OCI-LY1 (cell line): ENCODE measurements at regions not wholly inside any gene's neighbourhood (a gene's known extent, or its start where the extent isn't known, plus 50 kb on each side); places are given as distances from the start of the nearest gene placed in this dataset.
A peak's percentile ranks its signal among the peaks of the same experiment; 100 is the strongest.

Experiments
- H2AFZ ChIP-seq: fragments of 200-600 bp; sonication (generic), shearing (Covaris generic); 2 replicates; pipeline ENCODE4 v1.6.0; 2014; ENCODE audit warnings: antibody characterized with exemption, mild to moderate bottlenecking, low read length
- H3F3A ChIP-seq: fragments of 200-600 bp; sonication (generic), shearing (Covaris generic); 2 replicates; pipeline ENCODE4 v1.6.0; 2014; ENCODE audit warnings: mild to moderate bottlenecking, antibody characterized with exemption, low read length, moderate library complexity; ENCODE audit not compliant: insufficient read depth
- H3K27ac ChIP-seq: fragments of 200-600 bp; sonication (generic); 2 replicates; pipeline ENCODE4 v1.5.1; 2014; ENCODE audit warnings: low read length, mixed run types, mild to moderate bottlenecking, low read depth; ENCODE audit not compliant: poor library complexity, severe bottlenecking
- H3K27me3 ChIP-seq: fragments of 200-600 bp; sonication (generic); 2 replicates; pipeline ENCODE4 v1.6.0; 2014; ENCODE audit warnings: antibody characterized with exemption, mild to moderate bottlenecking, low read length, moderate library complexity; ENCODE audit not compliant: insufficient read depth
- H3K36me3 ChIP-seq: fragments of 200-600 bp; sonication (generic); 2 replicates; pipeline ENCODE4 v1.6.1; 2014; ENCODE audit warnings: mild to moderate bottlenecking, antibody characterized with exemption, low read length, moderate library complexity, mixed read lengths; ENCODE audit not compliant: insufficient read depth
- H3K4me1 ChIP-seq: fragments of 200-600 bp; sonication (generic); 2 replicates; pipeline ENCODE4 v1.5.1; 2014; ENCODE audit warnings: mild to moderate bottlenecking, low read length, moderate library complexity; ENCODE audit not compliant: insufficient read depth, severe bottlenecking
- H3K4me2 ChIP-seq: fragments of 200-600 bp; sonication (generic), shearing (Covaris generic); 2 replicates; pipeline ENCODE4 v1.6.1; 2014; ENCODE audit warnings: low read length
- H3K4me3 ChIP-seq: fragments of 200-600 bp; sonication (generic); 2 replicates; pipeline ENCODE4 v1.5.1; 2014; ENCODE audit warnings: low read length, low read depth, mild to moderate bottlenecking, mixed read lengths; ENCODE audit not compliant: poor library complexity, severe bottlenecking
- H3K79me2 ChIP-seq: fragments of 200-600 bp; shearing (Covaris generic); 2 replicates; pipeline ENCODE4 v1.6.1; 2016; ENCODE audit warnings: mixed run types, low read length, mixed read lengths; ENCODE audit not compliant: insufficient read depth
- H3K9ac ChIP-seq: fragments of 200-600 bp; sonication (generic), shearing (Covaris generic); 2 replicates; pipeline ENCODE4 v1.6.1; 2014; ENCODE audit warnings: mild to moderate bottlenecking, low read length, mixed read lengths
- H3K9me2 ChIP-seq: fragments of 200-600 bp; sonication (generic), shearing (Covaris generic); 2 replicates; pipeline ENCODE4 v1.6.1; 2014; ENCODE audit warnings: low read depth, mild to moderate bottlenecking, low read length, mixed read lengths
- H3K9me3 ChIP-seq: fragments of 200-600 bp; shearing (Covaris generic); 2 replicates; pipeline ENCODE4 v1.6.1; 2014; ENCODE audit warnings: low read length, mixed read lengths
- H4K20me1 ChIP-seq: fragments of 200-600 bp; sonication (generic), shearing (Covaris generic); 2 replicates; pipeline ENCODE4 v1.6.0; 2016; ENCODE audit warnings: mild to moderate bottlenecking, low read length; ENCODE audit not compliant: insufficient read depth
- EZH2 ChIP-seq: fragments of 200-600 bp; sonication (generic), shearing (Covaris generic); IDR thresholded peaks from 2 replicates; pipeline ENCODE4 v1.8.0; 2017; ENCODE audit warnings: borderline replicate concordance, mixed run types, mild to moderate bottlenecking, antibody characterized with exemption, low read length, moderate library complexity, mixed read lengths
- TF ChIP-seq, protein P1 (sequence below): fragments of 200-600 bp; sonication (generic), shearing (Covaris generic); IDR thresholded peaks from 2 replicates; pipeline ENCODE4 v1.5.1; 2017; ENCODE audit warnings: mild to moderate bottlenecking, antibody characterized with exemption, low read length, moderate library complexity, mixed read lengths

DNA sequence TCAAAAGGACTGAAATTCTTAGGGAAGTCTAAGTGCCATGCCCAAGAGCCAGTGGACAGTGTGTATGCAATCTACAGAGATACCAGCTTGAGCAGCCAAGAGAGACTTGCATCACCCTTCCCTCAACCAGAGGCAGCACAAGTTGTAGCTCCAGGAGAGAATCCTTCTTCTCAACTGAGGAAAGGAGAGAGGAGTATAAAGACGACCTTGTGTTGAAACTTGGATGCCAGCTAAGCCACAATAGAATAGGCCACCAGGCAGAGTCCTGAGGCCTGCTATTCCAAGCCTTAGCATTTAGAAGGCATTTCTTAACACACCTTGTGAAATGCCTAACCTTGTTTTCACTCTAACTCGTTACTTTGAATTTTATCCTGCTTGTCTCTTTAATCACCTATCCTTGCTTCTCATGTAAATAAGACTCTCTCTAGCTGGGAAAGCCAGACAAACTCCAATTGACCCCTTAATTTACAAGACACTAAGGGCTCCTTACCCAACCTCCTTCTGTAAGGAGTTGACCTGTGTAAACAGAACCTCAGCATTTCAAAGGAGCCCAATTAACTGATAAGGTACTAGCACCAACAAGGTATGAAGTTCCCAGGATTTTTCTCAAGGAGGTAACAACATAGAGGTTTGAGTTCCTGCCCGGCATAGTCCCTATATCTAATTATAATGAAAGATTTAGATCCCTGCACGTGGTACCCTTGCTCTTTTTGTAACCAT, 738.8 kb downstream of the AMY1C start:
- Histone ChIP-seq H3K27ac (no peak overlapping the region), H3F3A (no peaks in the 10 kb centered on the region), H3K4me2 (no peak overlapping the region), H3K27me3 (no peaks in the 10 kb centered on the region), H3K36me3 (no peaks in the 10 kb centered on the region), H3K79me2 (no peaks in the 10 kb centered on the region), H3K9me2 (no peaks in the 10 kb centered on the region), H4K20me1 (no peaks in the 10 kb centered on the region), H3K9me3 (no peaks in the 10 kb centered on the region), H2AFZ (no peak overlapping the region), H3K4me1 (no peaks in the 10 kb centered on the region), H3K9ac (no peak overlapping the region), H3K4me3 (no peak overlapping the region)
- TF ChIP-seq, protein P1, sequence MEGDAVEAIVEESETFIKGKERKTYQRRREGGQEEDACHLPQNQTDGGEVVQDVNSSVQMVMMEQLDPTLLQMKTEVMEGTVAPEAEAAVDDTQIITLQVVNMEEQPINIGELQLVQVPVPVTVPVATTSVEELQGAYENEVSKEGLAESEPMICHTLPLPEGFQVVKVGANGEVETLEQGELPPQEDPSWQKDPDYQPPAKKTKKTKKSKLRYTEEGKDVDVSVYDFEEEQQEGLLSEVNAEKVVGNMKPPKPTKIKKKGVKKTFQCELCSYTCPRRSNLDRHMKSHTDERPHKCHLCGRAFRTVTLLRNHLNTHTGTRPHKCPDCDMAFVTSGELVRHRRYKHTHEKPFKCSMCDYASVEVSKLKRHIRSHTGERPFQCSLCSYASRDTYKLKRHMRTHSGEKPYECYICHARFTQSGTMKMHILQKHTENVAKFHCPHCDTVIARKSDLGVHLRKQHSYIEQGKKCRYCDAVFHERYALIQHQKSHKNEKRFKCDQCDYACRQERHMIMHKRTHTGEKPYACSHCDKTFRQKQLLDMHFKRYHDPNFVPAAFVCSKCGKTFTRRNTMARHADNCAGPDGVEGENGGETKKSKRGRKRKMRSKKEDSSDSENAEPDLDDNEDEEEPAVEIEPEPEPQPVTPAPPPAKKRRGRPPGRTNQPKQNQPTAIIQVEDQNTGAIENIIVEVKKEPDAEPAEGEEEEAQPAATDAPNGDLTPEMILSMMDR = no peak
- TF ChIP-seq EZH2 = no peak

DNA sequence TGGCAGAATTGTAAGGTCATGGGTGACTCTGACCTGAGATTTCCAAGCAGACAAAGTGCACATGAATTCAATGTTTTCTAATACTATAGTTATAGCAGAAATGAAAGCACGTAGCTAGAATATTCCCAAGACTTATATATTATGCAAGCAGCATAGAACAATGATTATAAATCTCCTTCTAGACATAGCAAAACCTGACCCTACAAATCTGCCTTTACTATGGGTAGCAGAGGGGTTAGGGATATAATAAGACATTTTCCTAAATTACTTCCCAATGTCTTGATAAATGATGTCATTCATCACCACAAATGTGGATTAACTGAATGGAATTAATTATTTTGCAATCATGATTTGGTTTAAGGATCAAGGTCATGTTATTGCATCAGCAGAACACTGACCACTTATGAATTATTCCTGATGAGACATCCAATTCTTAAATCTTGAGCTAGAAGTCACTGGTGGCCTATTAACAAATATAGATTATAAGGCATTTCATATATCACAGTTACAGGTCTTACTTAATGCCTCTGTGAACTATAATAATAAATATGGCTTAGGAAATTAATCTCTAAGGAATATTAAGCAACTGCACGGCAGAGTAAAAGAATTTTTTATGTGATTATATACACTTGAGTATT, 776.6 kb downstream of the AMY1C start:
- Histone ChIP-seq H3K79me2 (no peaks in the 10 kb centered on the region), H3K4me2 (no peak overlapping the region), H2AFZ (0 out of 2 replicates have a peak overlapping the region, but pooled peaks have one; percentile 33), H4K20me1 (no peaks in the 10 kb centered on the region), H3K36me3 (no peaks in the 10 kb centered on the region), H3K9me3 (no peaks in the 10 kb centered on the region), H3K27ac (no peak overlapping the region), H3K4me1 (no peaks in the 10 kb centered on the region), H3F3A (no peaks in the 10 kb centered on the region), H3K9me2 (no peaks in the 10 kb centered on the region), H3K4me3 (no peak overlapping the region), H3K27me3 (no peaks in the 10 kb centered on the region), H3K9ac (no peak overlapping the region)
- TF ChIP-seq, protein P1 = no peak
- TF ChIP-seq EZH2 = no peak

DNA sequence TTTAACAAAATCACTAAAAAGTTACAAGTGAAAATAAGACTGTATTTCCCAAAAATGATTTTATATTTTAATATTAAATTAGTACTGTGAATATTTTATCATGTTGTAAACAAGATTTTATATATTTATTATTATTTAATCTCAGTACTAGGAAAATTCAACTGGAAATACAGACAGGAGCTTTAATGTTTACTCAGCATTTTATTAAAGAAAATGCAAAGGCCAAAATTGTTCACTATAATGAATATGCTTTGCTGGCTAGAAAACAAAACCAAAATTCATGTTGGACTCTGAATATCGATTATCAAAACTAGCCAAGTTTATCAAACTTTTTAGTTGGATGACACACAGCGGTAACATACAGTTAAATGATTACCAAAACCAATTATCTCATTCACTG, 782.3 kb downstream of the AMY1C start:
- Histone ChIP-seq H3K9ac (no peak overlapping the region), H3K27me3 (no peaks in the 10 kb centered on the region), H2AFZ (no peak overlapping the region), H3K4me3 (no peak overlapping the region), H4K20me1 (no peaks in the 10 kb centered on the region), H3K4me2 (no peak overlapping the region), H3K4me1 (no peaks in the 10 kb centered on the region), H3K79me2 (no peaks in the 10 kb centered on the region), H3K9me3 (no peaks in the 10 kb centered on the region), H3K9me2 (no peaks in the 10 kb centered on the region), H3K36me3 (no peaks in the 10 kb centered on the region), H3F3A (no peaks in the 10 kb centered on the region), H3K27ac (no peak overlapping the region)
- TF ChIP-seq, protein P1 = no peak
- no peak for TF ChIP-seq EZH2
